Cardiac fibroblast (primary cell): ENCODE measurements at regions not wholly inside any gene's neighbourhood (a gene's known extent, or its start where the extent isn't known, plus 50 kb on each side); places are given as distances from the start of the nearest gene placed in this dataset.
A peak's percentile ranks its signal among the peaks of the same experiment; 100 is the strongest.

Experiments
- DNase-seq, 2 donors: peaks; one replicate each; pipeline versions ENCODE4 v3.0.0 to v3.0.0-alpha.2; 2010; ENCODE audit warnings: low read depth in 2 of 2
- H3K4me3 ChIP-seq, 2 donors: replicated peaks in 1 of 2; 1 replicate in 1 of 2; 2 replicates in 1 of 2; pipeline ENCODE4 v1.5.1; 2011; ENCODE audit warnings: low read depth in 2 of 2, low read length in 2 of 2, mild to moderate bottlenecking in 2 of 2, moderate library complexity in 1 of 2
- TF ChIP-seq, protein P1 (sequence below): IDR thresholded peaks from one replicate; pipeline ENCODE4 v1.5.1; 2011; ENCODE audit warnings: low read depth, mild to moderate bottlenecking, low read length, inconsistent platforms

DNA sequence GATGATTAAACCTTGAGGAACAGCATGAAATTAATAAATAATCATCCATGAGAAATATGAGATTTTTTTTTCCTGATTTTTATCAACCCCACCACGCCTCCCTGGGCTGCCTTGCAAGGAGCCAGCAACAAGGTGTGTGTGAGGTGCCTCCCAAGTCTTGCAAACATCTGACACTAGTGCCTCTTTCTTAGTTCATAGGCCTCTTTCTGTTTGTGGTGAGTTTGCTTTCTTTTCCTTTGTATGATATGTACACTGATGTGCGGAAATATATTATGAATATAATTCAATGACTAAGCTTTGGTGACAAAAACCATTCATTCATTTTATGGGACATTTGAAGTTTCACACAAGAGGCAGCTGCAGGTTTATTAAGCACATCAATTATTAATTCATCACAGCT lies 63.2 kb upstream of the SYNDIG1 start:
- DNase-seq: no peak
- TF ChIP-seq, protein P1, sequence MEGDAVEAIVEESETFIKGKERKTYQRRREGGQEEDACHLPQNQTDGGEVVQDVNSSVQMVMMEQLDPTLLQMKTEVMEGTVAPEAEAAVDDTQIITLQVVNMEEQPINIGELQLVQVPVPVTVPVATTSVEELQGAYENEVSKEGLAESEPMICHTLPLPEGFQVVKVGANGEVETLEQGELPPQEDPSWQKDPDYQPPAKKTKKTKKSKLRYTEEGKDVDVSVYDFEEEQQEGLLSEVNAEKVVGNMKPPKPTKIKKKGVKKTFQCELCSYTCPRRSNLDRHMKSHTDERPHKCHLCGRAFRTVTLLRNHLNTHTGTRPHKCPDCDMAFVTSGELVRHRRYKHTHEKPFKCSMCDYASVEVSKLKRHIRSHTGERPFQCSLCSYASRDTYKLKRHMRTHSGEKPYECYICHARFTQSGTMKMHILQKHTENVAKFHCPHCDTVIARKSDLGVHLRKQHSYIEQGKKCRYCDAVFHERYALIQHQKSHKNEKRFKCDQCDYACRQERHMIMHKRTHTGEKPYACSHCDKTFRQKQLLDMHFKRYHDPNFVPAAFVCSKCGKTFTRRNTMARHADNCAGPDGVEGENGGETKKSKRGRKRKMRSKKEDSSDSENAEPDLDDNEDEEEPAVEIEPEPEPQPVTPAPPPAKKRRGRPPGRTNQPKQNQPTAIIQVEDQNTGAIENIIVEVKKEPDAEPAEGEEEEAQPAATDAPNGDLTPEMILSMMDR: no peak

DNA sequence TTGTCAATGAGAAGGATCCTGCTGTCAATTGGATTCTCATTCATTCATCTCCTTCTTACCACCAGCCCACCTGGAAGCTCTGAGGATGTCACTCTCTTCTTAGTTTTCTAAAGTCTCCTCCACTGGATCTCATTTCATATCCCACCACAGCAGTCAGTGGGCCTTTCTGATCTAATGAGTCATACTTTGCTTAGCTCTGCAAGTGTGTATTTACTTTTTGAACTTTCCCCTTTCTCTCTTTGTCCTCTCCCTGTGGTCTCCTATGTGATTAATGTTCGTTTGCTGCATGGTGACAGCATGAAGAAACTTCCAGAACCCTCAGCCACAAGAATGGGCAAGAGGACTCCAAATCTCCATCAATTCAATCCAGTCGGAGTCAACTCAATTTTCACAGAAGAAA lies 63.6 kb upstream of the SYNDIG1 start:
- DNase-seq: no peak
- H3K4me3 ChIP-seq: no peak overlapping the region
- TF ChIP-seq, protein P1: no peak

More for the DNA sequence above, 63.2 kb upstream of the SYNDIG1 start:
- no peak overlapping the region for H3K4me3 ChIP-seq

DNA sequence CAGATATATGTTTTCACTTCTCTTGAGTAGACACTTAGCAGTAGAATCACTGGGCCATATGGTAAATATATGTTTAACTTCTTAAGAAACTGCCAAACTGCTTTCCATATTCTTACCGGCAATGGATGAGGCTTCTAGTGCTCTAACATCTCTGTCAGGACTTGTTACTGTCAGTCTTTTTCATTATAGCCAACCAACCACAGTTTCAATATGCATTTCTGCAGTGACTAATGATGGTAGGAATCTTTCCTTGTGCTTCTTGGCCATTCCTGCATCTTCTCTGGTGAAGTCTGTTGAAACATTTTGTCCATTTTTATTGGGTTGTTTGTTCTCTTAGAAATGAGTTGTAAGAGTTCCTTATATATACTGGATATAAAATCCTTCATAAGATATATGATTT lies 66.0 kb upstream of the SYNDIG1 start:
- DNase-seq: peak in 1 of 2 donors; percentile 18
- TF ChIP-seq, protein P1: no peak
- H3K4me3 ChIP-seq: no peak overlapping the region

DNA sequence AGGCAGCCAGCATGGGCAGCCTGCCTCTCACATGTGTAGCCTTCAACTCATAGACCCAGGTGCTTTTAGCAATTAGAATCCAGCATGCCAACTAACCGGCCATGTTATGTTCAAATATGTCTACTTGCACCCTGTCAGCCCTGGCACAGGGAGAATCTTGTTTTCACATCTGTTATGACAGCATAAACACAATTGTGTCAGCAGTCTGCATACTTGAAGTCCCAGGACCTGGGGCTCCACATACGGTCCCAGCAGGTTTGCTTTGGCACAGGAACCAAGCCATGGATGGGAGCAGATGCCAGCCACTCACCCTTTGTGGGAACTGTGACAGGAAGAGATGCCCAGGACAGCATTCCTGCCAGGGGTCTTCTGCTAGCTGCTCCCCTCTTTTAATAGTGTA lies 67.2 kb upstream of the SYNDIG1 start:
- no peak overlapping the region for H3K4me3 ChIP-seq
- TF ChIP-seq, protein P1: no peak
- no peak for DNase-seq

DNA sequence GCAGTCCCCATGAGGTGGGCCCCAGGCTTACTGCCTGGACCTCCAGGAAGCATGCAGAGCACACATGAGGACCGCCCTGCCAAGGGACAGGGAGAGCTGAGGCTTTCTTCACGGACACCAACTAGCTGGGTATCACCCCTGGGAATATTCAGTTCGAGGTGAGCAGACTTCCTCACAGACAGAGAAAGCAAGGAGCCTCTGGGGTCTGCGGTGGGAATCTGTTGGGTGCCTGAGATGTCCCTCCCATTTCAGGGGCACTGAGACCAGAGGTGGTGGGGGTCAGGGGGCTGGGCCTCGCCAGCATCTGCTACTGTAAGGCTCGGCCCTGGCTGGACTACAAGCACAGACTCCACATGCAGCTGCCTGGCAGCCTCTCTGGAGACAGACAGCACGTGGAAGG lies 74.3 kb upstream of the SYNDIG1 start:
- TF ChIP-seq, protein P1: no peak
- DNase-seq: no peak
- H3K4me3 ChIP-seq: no peak overlapping the region

DNA sequence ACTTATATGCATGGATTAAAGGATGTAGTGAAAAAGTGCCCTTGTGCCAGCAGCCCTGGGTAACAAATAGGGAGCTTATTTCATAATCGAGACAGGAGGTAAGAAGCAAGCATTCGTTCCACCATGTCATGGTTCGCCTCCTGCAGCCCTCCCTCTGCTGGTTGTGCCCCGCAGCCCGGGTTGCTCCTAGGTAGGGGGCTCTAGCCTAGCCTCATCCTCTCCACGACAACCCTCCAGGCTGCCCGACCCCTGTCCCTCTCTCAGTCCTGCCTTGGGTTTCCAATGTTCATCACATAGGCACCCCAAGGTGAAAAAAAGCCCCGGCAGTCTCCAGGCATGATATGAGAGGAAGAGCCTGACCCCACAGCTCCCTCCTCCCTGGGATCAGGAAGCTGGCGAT lies 75.5 kb upstream of the SYNDIG1 start:
- H3K4me3 ChIP-seq: no peak overlapping the region
- DNase-seq: no peak
- TF ChIP-seq, protein P1: no peak

DNA sequence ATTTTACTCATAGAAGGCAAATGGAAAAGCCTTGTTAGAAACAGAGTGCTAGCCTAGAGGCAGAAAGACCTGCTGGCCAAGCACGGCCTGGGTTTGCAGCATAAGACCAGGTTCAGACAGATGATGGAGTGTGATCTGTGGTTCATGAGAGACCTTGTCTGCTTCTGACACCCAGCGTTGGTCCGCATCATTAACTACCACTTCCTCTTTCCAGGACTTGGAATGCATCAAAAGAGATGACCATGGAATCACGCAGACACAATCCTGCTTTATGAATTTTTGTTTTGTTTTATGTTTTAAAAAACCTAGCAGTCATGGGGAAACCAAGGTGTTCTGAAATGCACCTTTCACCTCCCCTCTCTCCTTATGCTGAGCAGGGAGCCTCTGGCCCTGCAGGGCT lies 76.8 kb upstream of the SYNDIG1 start:
- no peak for DNase-seq
- H3K4me3 ChIP-seq: no peak overlapping the region

More for the DNA sequence above, 76.8 kb upstream of the SYNDIG1 start:
- TF ChIP-seq, protein P1: no peak
